Right ventricle myocardium inferior (tissue), 1 donor: ENCODE measurements at regions not wholly inside any gene's neighbourhood (a gene's known extent, or its start where the extent isn't known, plus 50 kb on each side); places are given as distances from the start of the nearest gene placed in this dataset.

Experiments used
- ATAC-seq: fragments of 200-7000 bp; cut with Tn5 transposase; one replicate; pipeline ENCODE4 v1.9.1; 2020; ENCODE audit warnings: mild to moderate bottlenecking, moderate library complexity
- DNase-seq: peaks from one replicate; pipeline ENCODE4 v3.0.0; 2021; ENCODE audit errors: missing footprints
- intact Hi-C: fragments of 100-400 bp; cut with DNase I; formaldehyde crosslinking; loops from one replicate; pipeline ENCODE4 v1.11.0; 2022
- donor health status: DM: no; HTN: yes; CAD: no; lungs with severe emphysema.

DNA sequence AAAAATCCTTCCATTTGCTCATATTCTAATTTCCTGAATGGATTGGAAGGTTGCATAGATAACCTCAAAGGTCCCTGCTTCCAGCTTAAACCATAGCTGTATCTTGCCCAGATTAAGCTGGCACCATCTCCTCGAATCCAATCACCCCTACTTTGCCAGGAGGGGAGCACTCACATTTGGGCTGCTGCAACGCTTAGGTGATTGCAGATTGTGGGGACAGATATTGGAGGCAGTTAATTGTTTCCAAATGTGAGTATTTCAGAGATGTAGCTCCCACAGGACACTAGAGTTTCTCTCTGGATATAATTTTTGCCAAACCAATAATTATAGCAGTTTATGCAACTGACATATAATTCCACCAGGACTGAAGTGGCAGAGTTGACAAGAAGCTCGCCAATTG lies 53.5 kb upstream of the ACSL1 start:
- intact Hi-C loops = no loop called here
- DNase-seq (no peak), ATAC-seq (no peak)

DNA sequence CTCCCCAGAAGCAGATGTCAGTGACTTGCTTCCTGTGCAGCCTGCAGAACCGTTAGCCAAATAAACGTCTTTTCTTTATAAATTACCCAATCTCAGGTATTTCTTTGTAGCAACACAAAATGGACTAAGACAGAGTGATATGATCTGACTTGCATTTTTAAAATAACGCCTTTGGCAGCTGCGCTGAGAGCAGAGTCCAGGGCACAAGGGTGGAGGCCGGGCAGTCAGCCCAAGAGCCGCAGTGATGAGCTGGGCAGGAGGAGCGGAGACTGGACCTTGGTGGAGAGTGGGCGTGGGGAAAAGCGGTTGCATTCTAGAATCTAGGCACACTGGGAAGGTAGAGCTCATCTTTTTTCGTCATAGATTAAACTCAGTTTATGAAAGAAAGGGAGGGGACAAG lies 56.5 kb upstream of the ACSL1 start:
- intact Hi-C loops = no loop called here
- ATAC-seq (no peak), DNase-seq (no peak)

DNA sequence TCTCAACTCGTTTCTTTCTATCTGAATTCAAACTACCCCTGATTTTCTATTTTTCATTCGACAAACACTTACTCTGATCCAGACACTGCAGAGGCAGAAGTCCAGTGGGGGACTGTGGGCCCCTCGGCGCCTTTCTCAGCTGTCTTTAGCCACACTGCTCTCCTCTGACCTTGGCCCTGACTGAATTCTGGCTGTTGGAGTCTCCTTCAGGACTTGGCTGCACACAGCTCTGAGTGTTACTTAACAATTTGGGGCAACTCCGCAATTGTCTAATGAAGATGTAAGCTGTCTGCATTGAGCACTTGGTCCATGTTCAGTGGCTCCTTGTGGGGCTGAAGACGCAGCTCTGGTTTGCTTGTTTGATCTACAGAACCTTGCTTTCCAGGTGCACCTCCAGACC lies 57.3 kb upstream of the ACSL1 start:
- ATAC-seq (no peak), DNase-seq (no peak)
- intact Hi-C loops = no loop called here

DNA sequence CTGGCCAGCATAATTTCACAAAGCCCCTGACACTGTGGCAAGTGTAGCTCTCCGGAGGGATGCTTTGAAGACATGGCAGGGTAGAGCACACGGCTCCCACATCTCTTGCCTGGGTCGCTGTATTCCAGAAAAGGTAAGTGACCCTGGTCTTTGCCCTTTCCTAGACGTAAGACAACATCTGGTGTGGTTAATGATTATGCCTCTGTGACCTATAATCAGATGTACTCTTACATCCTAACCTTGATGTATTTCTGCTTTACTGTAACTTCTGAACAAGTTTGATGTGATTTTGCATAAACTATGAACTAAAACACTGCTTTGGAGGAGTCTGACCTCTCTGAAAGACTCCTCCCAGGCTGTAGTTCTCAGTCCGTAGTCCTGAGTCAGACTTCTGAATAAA lies 59.1 kb upstream of the ACSL1 start:
- intact Hi-C loops = no loop called here
- DNase-seq (no peak), ATAC-seq (no peak)

DNA sequence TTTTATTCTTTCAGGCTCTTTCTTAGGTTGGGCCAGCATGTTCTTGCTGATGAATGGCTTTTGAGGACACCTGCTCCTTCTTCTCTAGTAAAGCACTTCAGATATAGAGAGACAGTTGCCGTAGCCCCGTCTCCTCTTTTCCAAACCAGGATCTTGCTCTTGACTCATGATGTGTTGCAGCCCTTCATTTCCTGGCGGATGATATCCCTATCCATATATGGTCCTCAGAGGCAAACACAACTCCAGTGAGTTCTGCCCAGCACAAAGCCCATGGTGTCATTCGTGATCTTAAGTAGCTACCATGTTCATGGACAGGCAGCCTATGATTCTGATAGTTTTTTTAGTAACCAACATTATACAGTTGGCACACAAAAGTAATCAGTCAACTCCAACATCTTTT lies 59.8 kb upstream of the ACSL1 start:
- DNase-seq (no peak), ATAC-seq (no peak)
- intact Hi-C loops = no loop called here

GRCh38 chr4:184887333-184887732 lies 61.6 kb upstream of the ACSL1 start:
- intact Hi-C loops = no loop called here
- DNase-seq (no peak), ATAC-seq (no peak)

DNA sequence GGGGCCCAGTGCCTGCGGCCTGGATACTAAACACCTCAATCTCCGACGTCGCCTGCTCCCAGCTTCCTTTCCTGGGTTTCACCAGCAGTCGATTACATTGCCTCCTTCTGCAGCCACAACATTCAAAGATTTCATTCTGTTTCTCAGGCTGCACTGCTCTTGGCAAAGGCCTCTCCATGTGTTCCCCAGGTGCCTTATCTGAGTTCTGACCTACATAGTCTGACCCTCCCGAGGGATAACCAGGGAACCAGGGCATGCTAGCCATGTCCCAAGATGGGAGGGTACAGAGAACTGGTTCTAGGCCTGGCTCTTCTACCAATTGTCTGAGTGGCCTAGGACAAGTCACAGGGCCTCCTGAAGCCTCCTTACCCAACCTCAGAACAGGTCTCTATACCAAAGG lies 62.2 kb upstream of the ACSL1 start:
- DNase-seq (no peak), ATAC-seq (no peak)
- intact Hi-C loops = no loop called here

DNA sequence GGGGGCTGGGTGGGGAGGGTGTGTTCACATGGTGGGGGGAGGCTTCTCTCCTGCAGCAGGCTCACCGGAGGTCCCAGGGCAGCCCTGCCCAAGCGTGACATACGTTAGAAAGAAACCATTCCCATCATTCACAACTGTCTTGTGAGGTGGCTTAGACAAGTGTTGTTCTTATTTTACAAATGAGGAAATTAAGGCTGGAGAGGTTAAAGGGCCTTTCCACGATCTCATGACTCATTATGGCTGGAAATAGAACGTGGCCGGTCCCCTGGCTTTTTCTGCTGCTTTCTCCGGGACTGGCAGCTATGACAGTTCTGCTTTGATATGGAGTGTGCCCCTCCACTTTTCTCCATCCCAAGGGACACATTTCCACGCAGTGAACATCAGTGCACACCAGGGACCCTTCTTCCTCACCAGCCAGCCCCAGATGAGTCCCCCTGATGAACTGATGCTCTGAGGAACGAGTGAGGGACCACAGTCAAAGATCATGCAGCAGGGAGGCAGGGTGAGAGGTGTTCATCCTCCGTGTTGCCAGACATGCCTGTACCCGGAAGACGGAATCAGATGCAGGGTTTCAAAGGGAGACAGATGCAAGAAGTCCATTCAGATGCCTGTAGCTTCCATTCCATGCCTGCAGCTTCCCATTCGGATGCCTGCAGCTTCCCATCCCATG lies 64.0 kb upstream of the ACSL1 start:
- ATAC-seq = no peak

DNA sequence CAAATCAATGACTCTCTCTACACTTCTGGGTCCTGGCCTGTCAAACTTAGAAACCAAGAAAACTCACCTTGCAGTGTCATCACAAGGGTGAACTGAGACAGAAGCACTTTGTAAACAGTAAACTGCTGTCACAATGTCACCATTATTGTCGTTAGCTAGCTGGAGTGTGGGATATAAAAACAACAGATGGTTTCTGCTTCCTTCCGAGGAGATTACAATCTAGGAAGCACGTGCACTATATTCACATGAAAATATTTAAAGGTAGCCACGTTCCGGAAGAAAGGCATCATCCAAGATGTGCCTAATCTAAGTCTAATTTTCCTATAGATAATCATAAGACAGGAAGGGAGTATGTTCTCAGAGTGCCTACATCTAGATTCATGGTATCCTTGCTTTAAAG lies 64.7 kb upstream of the ACSL1 start:
- ATAC-seq (no peak), DNase-seq (no peak)
- intact Hi-C loops = no loop called here

More for the DNA sequence above, 64.0 kb upstream of the ACSL1 start:
- no peak for DNase-seq
- intact Hi-C loops = no loop called here

- DNase-seq (no peak), ATAC-seq (no peak)
- intact Hi-C loops = no loop called here
These were observed 66.1 kb upstream of the ACSL1 start for GRCh38 chr4:184891816-184892397.

DNA sequence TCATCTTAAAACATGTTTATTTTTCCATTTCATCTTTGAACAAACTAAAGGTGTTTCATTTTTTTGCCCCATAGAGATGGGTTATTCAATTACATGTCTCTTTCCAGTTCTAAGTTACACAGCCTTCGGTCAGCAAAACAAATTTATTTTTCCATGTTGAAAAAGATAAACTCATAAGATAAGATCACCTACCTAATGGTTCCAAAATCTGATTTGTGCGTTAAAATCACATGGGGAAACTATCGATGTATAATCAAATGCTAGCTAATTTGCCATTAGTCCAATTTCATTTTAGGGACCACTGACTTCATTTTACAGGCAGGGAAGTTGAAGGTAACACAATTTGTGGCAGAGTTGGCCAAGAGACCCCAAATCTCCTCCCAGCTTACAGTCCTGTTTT lies 67.2 kb upstream of the ACSL1 start:
- intact Hi-C loops = no loop called here
- no peak for DNase-seq

DNA sequence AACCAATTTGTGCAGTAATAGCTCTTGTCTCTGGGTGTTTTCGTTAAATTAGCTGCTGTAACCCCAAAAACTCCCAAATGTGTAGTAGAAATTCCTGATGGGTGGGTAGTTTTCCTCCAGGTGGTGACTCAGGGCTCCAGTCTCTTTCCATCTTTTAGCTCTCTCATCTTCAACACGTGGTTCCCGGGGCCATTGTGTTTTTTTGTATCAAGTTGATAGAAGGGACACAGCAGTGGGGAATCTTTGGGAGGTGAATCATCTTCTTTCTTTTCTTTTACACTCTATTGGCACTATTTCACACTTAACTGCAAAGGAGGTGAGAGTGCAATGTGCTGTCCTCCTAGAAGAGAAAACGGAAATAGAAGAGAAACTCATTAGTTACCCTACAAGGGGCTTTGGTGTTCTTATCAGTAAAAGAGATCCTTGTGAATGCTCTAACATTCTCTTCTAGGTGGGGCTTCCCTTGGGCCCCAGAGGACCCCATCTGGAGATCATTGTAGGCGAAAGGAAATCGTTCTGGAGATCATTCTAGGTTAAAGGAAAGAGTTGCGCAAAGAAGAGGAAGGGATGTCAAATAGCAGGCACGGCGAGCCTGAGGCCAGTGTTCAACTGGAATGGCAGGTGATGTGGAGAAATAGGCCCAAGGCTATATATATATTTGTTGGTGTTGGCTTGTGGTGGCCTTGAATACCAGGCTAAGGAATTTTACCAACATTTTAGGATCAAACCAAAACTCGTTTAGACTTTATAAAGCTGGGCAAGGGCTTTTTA lies 68.2 kb upstream of the ACSL1 start:
- DNase-seq = no peak
- intact Hi-C loops = no loop called here
- ATAC-seq = no peak

More for the DNA sequence above, 67.2 kb upstream of the ACSL1 start:
- no peak for ATAC-seq

- intact Hi-C loops = no loop called here
- ATAC-seq (peak; percentile 27), DNase-seq (no peak)
These were observed 69.4 kb upstream of the ACSL1 start for GRCh38 chr4:184895012-184895695.

DNA sequence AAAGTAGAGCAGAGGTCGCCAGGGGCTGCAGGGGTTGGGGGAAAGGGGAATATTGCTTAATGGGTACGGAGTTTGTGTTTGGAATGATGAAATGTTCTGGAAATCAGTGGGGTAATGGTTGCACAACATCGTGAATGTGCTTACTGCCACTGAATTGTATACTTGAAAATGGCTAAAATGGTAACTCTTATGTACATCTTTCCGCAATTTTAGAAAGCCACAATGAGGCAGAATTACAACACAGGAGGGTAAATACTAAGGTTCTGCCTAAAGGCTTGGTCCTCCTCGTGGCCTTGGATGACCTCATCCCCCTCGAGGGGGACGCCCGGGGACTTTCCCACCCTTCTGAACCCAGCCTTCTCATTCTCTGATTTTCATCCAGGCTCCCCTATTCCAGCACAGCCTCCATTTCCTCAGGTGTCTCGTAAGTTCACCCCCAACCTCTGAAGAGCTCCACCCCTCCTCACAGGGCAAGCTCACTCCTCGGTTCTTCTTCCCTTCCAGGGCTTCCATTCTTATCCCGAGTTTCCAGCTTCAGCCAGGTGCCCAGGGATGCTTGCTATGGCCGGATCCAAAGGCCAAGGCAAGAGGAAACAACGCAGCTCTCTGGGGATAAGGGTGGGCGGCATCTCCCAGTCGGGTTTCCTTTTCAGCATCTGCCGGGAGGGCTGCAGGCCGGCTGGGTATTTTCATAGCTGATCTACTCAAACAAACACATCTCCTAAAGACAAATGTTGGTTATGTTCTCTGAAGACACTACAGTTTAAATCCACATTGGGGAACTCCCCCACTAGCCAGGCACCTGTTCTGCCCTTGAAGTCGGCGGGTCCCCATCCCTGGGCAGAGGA lies 71.3 kb upstream of the ACSL1 start:
- DNase-seq = peak; percentile 67
- peak; percentile 27 for ATAC-seq
- intact Hi-C loops = no loop called here

DNA sequence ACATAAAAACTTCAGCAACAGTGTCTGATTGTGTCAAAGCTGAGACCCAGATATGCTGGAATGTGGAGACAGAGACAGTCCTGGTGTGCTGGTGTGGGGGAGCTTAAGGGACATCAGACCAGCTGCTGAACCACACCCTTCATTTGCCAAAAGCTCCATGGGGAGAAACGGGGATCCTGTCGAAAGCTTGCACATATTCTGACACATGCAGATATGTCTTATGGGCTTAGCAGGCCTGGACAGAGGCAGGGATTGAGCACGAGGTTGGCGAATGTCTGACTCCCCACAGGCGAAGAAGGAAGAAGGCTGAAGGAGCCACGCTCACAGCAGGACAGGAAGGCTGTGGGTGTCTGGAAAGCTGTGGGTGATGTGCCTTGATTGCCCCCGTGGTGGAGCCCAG lies 72.1 kb upstream of the ACSL1 start:
- DNase-seq (no peak), ATAC-seq (no peak)
- intact Hi-C loops = no loop called here

DNA sequence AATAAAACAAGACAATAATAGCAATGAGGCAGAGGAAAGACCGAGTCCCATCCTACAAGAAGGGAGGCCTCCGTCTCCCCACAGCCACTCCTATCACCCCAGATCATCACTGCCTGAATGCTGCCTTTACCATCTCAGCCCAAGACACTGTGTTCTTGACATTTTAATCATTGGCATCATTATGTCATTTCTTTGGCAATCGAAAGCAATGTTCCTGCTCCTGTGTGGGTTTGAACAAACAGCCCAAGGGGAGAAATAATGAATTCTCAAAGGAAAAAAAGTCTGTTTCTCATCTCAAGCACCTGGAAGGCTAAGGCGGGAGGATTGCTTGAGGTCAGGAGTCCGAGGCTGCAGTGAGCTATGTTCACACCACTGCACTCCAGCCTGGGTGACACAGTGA lies 73.0 kb upstream of the ACSL1 start:
- DNase-seq (no peak), ATAC-seq (no peak)
- intact Hi-C loops = no loop called here

DNA sequence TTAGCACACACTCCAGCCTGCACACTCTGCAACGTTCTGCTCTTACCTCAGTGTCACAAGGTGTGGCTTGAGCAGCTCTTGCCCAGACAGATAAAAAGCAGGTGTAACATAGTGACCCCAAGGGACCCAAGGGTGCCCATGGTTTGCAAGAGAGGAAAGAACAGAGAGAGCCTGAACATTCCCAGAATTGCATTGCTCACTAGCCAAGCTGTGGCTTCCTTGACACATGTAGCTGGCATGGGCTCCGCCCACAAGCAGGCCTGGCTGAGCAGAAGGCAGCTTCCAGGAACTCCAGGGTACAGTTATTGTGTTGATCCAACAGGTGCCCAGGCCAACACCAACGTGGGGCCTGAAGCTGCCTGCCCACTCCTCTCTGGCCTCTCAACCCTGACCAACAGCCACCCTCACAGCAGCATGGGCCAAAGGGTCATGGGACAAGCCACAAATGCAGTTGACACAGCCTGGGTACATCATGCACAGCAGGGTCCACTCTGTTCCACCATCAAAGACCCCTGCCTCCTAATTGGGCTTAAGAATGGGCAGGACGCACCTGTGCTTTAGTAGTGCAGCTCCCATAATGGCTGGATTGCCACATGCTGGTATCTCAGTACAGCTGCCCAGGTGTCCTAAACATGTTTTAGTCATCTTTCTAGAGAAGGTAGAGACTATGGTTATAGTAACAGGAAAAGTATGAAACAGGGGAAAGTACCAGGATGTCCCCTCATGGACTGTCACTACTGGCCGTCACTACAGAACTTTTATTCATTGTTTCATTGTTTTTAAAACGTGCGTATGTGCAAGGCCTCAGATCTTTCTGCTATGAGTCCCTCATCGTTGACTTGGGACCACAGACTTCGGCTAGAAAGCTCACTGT lies 73.7 kb upstream of the ACSL1 start:
- DNase-seq = peak; percentile 75
- intact Hi-C loops = loop anchor here (10.0 kb wide), 1 partner anchor 155 kb away; no protein-coding TSS in a partner anchor
- ATAC-seq = peak; percentile 69

- intact Hi-C loops = loop anchor here (10.0 kb wide), 1 partner anchor 155 kb away; no protein-coding TSS in a partner anchor
- ATAC-seq (no peak), DNase-seq (no peak)
These were observed 74.4 kb upstream of the ACSL1 start for GRCh38 chr4:184900184-184900583.
